Effector memory CD8-positive, alpha-beta T cell (primary cell): ENCODE measurements at regions not wholly inside any gene's neighbourhood (a gene's known extent, or its start where the extent isn't known, plus 50 kb on each side); places are given as distances from the start of the nearest gene placed in this dataset.

Source experiments
- ATAC-seq: fragments of 150-1000 bp; cut with Tn5 transposase; replicated peaks from 2 replicates; pipeline ENCODE4 v1.10.0; 2021; ENCODE audit warnings: mild to moderate bottlenecking, moderate library complexity
- DNase-seq, 3 experiments: peaks; one replicate each; pipeline ENCODE4 v3.0.0; 2021
- H3K27ac Mint-ChIP-seq, 2 donors: one replicate each; pipeline ENCODE4 v1.8.0; 2022; ENCODE audit warnings: mild to moderate bottlenecking in 2 of 2, mixed read lengths in 2 of 2, moderate library complexity in 2 of 2
- H3K27me3 Mint-ChIP-seq, 2 donors: one replicate each; pipeline ENCODE4 v1.8.0; 2022; ENCODE audit warnings: mixed read lengths in 2 of 2
- H3K36me3 Mint-ChIP-seq: one replicate; pipeline ENCODE4 v1.8.0; 2022; ENCODE audit warnings: mild to moderate bottlenecking, moderate library complexity, mixed read lengths; ENCODE audit not compliant: insufficient read depth
- H3K4me1 Mint-ChIP-seq, 2 donors: one replicate each; pipeline ENCODE4 v1.8.0; 2022; ENCODE audit warnings: low read depth in 2 of 2, mixed read lengths in 2 of 2
- H3K4me3 Mint-ChIP-seq, 2 donors: one replicate each; pipeline ENCODE4 v1.8.0; 2022; ENCODE audit warnings: mild to moderate bottlenecking in 2 of 2, mixed read lengths in 2 of 2, moderate library complexity in 2 of 2
- H3K9me3 Mint-ChIP-seq, 2 donors: one replicate each; pipeline ENCODE4 v1.8.0; 2022; ENCODE audit warnings: mixed read lengths in 2 of 2

DNA sequence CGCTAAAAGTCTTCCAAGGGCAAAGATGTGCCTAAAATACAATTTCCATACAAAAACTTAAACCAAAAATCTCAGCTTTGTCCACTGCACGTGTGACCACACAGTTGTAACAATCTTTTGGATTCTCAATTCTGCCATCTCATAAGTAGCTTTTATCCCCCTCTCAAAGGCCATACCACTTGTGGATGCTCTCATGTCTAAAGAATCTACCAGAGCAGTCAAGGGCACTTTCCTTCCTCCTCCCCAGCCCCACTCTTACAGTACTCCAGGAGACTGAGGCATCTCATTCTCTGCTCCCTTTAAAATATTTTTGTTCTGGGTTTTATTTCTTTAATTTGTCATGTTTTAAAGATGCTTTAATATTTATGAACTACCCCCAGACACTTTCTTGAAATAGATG is 102.3 kb upstream of the PFN2 start:
- H3K36me3 Mint-ChIP-seq, result no peaks in the 10 kb centered on the region
- H3K9me3 Mint-ChIP-seq, result no peaks in the 10 kb centered on the region
- no peak overlapping the region for H3K27ac Mint-ChIP-seq
- no peak overlapping the region for H3K4me3 Mint-ChIP-seq
- peaks cover 44 to 54% of the 10 kb centered on the region in 2 donors for H3K27me3 Mint-ChIP-seq
- DNase-seq (no peak), ATAC-seq (no peak)
- peaks cover 0 to 3% of the 10 kb centered on the region in 2 donors for H3K4me1 Mint-ChIP-seq

- DNase-seq (no peak), ATAC-seq (no peak)
- Mint-ChIP-seq H3K4me1 (peaks cover 0 to 3% of the 10 kb centered on the region in 2 donors), H3K9me3 (no peaks in the 10 kb centered on the region), H3K27ac (no peak overlapping the region), H3K27me3 (peaks cover 49 to 58% of the 10 kb centered on the region in 2 donors), H3K36me3 (no peaks in the 10 kb centered on the region), H3K4me3 (no peak overlapping the region)
These were observed 101.9 kb upstream of the PFN2 start for GRCh38 chr3:150072576-150072975.

- H3K36me3 Mint-ChIP-seq, result no peaks in the 10 kb centered on the region
- H3K4me3 Mint-ChIP-seq, result no peak overlapping the region
- H3K9me3 Mint-ChIP-seq, result no peaks in the 10 kb centered on the region
- peaks cover 0 to 3% of the 10 kb centered on the region in 2 donors for H3K4me1 Mint-ChIP-seq
- H3K27me3 Mint-ChIP-seq, result peaks cover 58 to 67% of the 10 kb centered on the region in 2 donors
- DNase-seq, result no peak
- no peak for ATAC-seq
- no peak overlapping the region for H3K27ac Mint-ChIP-seq
These were observed 99.6 kb upstream of the PFN2 start for GRCh38 chr3:150070271-150070670.

DNA sequence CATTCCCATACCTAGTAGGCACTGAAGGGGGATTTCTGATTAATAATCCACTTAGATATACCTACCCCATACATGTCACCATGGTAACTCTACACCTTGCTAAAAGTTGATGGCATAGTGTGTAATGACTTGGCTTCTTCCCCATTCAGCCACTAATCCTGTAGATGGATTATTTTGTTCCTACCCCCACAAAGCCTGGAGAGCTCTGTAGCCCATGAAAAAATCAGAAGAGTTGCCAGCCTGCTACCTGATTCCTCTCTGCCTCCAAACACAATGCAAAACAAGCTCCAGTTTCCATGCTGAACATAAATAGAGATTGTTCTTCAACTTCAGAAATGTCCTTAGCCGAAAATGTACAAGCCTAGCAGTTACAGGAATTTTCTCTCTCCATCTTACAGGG is 98.9 kb upstream of the PFN2 start:
- Mint-ChIP-seq H3K4me1 (peaks cover 0 to 3% of the 10 kb centered on the region in 2 donors), H3K36me3 (no peaks in the 10 kb centered on the region), H3K9me3 (no peaks in the 10 kb centered on the region), H3K27me3 (peaks cover 62 to 67% of the 10 kb centered on the region in 2 donors), H3K4me3 (no peak overlapping the region), H3K27ac (no peak overlapping the region)
- DNase-seq (no peak), ATAC-seq (no peak)

- Mint-ChIP-seq H3K27ac (no peak overlapping the region), H3K4me3 (no peak overlapping the region), H3K27me3 (peaks cover 58 to 63% of the 10 kb centered on the region in 2 donors), H3K9me3 (no peaks in the 10 kb centered on the region), H3K4me1 (peaks cover 0 to 3% of the 10 kb centered on the region in 2 donors), H3K36me3 (no peaks in the 10 kb centered on the region)
- no peak for ATAC-seq
- DNase-seq, result no peak
These were observed 98.4 kb upstream of the PFN2 start for GRCh38 chr3:150069154-150069527.

DNA sequence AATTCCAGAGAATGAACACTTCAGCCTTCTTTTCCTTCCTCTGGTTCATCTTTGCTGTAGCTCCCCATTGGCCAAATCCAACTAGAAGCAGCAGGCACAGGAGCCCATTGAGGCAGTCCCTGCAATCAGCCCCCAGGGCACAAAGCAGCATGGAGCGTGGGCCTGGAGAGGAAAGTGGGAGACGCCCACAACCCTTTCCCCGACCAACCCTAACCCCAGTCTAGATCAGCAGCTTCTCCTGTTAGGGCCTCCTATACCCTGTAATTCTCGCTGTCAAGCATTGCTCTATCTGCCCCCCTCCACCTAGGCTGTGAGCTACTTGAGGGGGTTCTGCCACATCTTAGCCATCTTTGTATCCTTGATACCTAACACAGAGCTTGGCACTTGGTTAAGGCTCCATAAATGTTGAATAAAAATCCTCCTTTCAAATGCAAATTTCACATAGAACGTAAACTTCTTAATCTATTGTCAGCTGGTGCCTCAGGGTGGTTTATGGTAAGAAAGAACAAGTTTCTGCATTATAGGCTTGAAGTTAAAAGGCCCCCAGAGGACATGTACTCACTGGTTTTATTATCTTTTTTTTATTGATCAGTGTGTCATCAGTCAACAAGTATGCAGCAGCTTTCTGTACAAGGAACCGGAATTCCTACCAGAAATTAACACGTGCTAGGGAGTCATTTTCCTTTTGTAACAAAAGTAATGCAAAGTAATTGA is 97.9 kb upstream of the PFN2 start:
- Mint-ChIP-seq H3K4me3 (no peak overlapping the region), H3K4me1 (no peaks in the 10 kb centered on the region), H3K27me3 (peaks cover 53 to 58% of the 10 kb centered on the region in 2 donors), H3K9me3 (no peaks in the 10 kb centered on the region), H3K36me3 (no peaks in the 10 kb centered on the region), H3K27ac (no peak overlapping the region)
- ATAC-seq, result no peak
- DNase-seq, result no peak

- peaks cover 47 to 49% of the 10 kb centered on the region in 2 donors for H3K27me3 Mint-ChIP-seq
- H3K4me1 Mint-ChIP-seq, result no peaks in the 10 kb centered on the region
- DNase-seq, result no peak
- no peaks in the 10 kb centered on the region for H3K36me3 Mint-ChIP-seq
- ATAC-seq, result no peak
- H3K9me3 Mint-ChIP-seq, result no peaks in the 10 kb centered on the region
- H3K4me3 Mint-ChIP-seq, result no peak overlapping the region
- H3K27ac Mint-ChIP-seq, result no peak overlapping the region
These were observed 96.9 kb upstream of the PFN2 start for GRCh38 chr3:150067561-150067960.

DNA sequence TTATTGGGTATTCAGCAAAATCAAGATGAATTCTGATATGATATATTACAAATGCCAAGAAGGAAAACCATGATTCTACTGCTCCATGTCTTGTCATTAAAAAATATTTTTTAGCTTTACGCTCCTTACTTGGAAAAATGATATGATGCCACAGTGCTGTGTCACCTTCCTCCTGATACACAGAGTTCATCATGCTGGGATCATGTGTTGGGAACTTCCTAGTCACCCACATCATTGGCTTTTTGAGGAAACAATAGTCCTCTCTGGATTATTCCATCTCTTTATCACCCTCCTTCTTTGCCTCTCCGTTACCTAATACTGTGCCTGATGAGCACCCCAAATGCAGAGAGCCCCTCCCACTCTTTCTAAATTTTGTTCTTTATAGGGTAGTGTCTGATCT is 94.3 kb upstream of the PFN2 start:
- H3K36me3 Mint-ChIP-seq, result no peaks in the 10 kb centered on the region
- ATAC-seq, result no peak
- peaks cover 31 to 50% of the 10 kb centered on the region in 2 donors for H3K27me3 Mint-ChIP-seq
- no peaks in the 10 kb centered on the region for H3K4me1 Mint-ChIP-seq
- no peak overlapping the region for H3K27ac Mint-ChIP-seq
- no peaks in the 10 kb centered on the region for H3K9me3 Mint-ChIP-seq
- H3K4me3 Mint-ChIP-seq, result no peak overlapping the region
- no peak for DNase-seq

- Mint-ChIP-seq H3K36me3 (no peaks in the 10 kb centered on the region), H3K27me3 (peaks cover 20 to 39% of the 10 kb centered on the region in 2 donors), H3K9me3 (no peaks in the 10 kb centered on the region), H3K27ac (no peak overlapping the region), H3K4me3 (no peak overlapping the region), H3K4me1 (no peaks in the 10 kb centered on the region)
- no peak for ATAC-seq
- DNase-seq, result no peak
These were observed 92.5 kb upstream of the PFN2 start for GRCh38 chr3:150063237-150063636.

DNA sequence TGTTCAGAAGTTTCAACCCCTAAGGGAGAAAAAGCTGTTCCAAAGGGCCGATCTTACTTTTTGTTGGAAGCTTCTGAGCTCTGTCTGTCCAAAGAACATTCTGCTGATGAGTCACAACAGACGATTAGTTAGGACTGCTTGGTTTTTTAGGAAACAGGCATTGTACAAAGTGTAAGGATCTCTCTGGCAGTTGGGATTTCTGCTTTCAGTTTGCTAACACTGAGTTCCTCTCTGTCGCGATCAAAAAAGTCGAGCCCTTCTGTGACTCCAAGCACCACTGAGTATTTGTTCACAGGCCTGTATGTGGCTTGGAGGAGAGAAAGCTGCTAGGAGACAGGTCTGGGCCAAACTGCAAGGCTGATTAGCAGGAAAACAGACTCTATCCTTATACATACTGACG is 91.8 kb upstream of the PFN2 start:
- Mint-ChIP-seq H3K9me3 (no peaks in the 10 kb centered on the region), H3K4me1 (no peaks in the 10 kb centered on the region), H3K27ac (no peak overlapping the region), H3K36me3 (no peaks in the 10 kb centered on the region), H3K4me3 (no peak overlapping the region), H3K27me3 (peaks cover 12 to 32% of the 10 kb centered on the region in 2 donors)
- DNase-seq, result no peak
- no peak for ATAC-seq

- ATAC-seq (no peak), DNase-seq (no peak)
- no peaks in the 10 kb centered on the region for H3K9me3 Mint-ChIP-seq
- H3K4me3 Mint-ChIP-seq, result no peak overlapping the region
- no peaks in the 10 kb centered on the region for H3K4me1 Mint-ChIP-seq
- no peaks in the 10 kb centered on the region for H3K36me3 Mint-ChIP-seq
- peaks cover 7 to 29% of the 10 kb centered on the region in 2 donors for H3K27me3 Mint-ChIP-seq
- H3K27ac Mint-ChIP-seq, result no peak overlapping the region
These were observed 90.8 kb upstream of the PFN2 start for GRCh38 chr3:150061288-150062024.

DNA sequence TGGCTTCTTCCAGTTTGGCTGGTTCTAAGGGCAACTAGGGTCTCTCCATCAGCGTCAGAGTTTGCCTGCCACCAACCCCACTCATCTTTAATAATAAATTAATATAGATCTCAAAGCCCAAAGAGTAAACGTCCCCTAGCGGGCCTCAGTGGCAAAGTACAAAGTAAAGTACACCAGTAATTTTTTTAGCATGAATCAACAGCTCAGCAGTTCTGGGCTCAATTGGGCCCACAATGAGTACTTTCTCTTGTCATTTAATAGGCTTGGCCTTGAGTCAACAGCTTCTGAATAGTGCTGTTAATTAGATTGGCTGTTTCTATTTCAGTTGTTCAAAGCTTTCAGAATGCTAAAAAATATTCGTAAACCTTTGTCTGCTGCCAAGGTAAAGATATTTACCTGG is 89.0 kb upstream of the PFN2 start:
- no peaks in the 10 kb centered on the region for H3K4me1 Mint-ChIP-seq
- no peak overlapping the region for H3K4me3 Mint-ChIP-seq
- H3K27me3 Mint-ChIP-seq, result peaks cover 18 to 46% of the 10 kb centered on the region in 2 donors
- no peak overlapping the region for H3K27ac Mint-ChIP-seq
- no peak for DNase-seq
- H3K36me3 Mint-ChIP-seq, result peaks cover 3% of the 10 kb centered on the region
- H3K9me3 Mint-ChIP-seq, result peaks cover 0 to 4% of the 10 kb centered on the region in 2 donors
- ATAC-seq, result no peak

- no peak overlapping the region for H3K4me3 Mint-ChIP-seq
- H3K9me3 Mint-ChIP-seq, result peaks cover 0 to 4% of the 10 kb centered on the region in 2 donors
- DNase-seq, result no peak
- H3K27me3 Mint-ChIP-seq, result peaks cover 23 to 51% of the 10 kb centered on the region in 2 donors
- peaks cover 3% of the 10 kb centered on the region for H3K36me3 Mint-ChIP-seq
- no peaks in the 10 kb centered on the region for H3K4me1 Mint-ChIP-seq
- H3K27ac Mint-ChIP-seq, result no peak overlapping the region
- no peak for ATAC-seq
These were observed 88.5 kb upstream of the PFN2 start for GRCh38 chr3:150059241-150059640.

GRCh38 chr3:150057227-150057626 is 86.5 kb upstream of the PFN2 start:
- H3K9me3 Mint-ChIP-seq, result peaks cover 0 to 4% of the 10 kb centered on the region in 2 donors

More at GRCh38 chr3:150057227-150057626, 86.5 kb upstream of the PFN2 start:
- peaks cover 3% of the 10 kb centered on the region for H3K36me3 Mint-ChIP-seq
- no peaks in the 10 kb centered on the region for H3K4me1 Mint-ChIP-seq
- H3K27ac Mint-ChIP-seq, result no peak overlapping the region
- H3K4me3 Mint-ChIP-seq, result no peak overlapping the region
- DNase-seq (no peak), ATAC-seq (no peak)
- H3K27me3 Mint-ChIP-seq, result peaks cover 29 to 65% of the 10 kb centered on the region in 2 donors
